Left lung (tissue), 4 donors: ENCODE measurements at regions not wholly inside any gene's neighbourhood (a gene's known extent, or its start where the extent isn't known, plus 50 kb on each side); places are given as distances from the start of the nearest gene placed in this dataset.

Experiments
- ATAC-seq: fragments of 200-7000 bp; cut with Tn5 transposase; one replicate; pipeline ENCODE4 v1.9.1; 2020; ENCODE audit warnings: moderate library complexity
- DNase-seq, 4 donors: peaks; one replicate each; pipeline ENCODE4 v3.0.0-alpha.2; 2013 to 2020
- H3K27ac ChIP-seq, 2 donors: fragments of 200-600 bp; sonication (generic) in 1 of 2; one replicate each; pipeline versions ENCODE4 v1.5.0 to v1.8.0; 2020 to 2021
- H3K27me3 ChIP-seq, 2 donors: fragments of 200-600 bp; sonication (generic) in 1 of 2; one replicate each; pipeline versions ENCODE4 v1.5.0 to v1.8.0; 2020 to 2021
- H3K36me3 ChIP-seq, 2 donors: fragments of 200-600 bp; sonication (generic) in 1 of 2; one replicate each; pipeline versions ENCODE4 v1.5.0 to v1.8.0; 2020 to 2021
- H3K4me1 ChIP-seq, 2 donors: fragments of 200-600 bp; one replicate each; pipeline ENCODE4 v1.8.0; 2021
- H3K4me3 ChIP-seq, 2 donors: fragments of 200-600 bp; sonication (generic) in 1 of 2; one replicate each; pipeline versions ENCODE4 v1.5.0 to v1.8.0; 2020 to 2021; ENCODE audit warnings: mild to moderate bottlenecking in 1 of 2
- H3K9me3 ChIP-seq, 2 donors: fragments of 200-600 bp; sonication (generic) in 1 of 2; one replicate each; pipeline versions ENCODE4 v1.5.0 to v1.8.0; 2020 to 2021
- CTCF ChIP-seq, 2 donors: fragments of 200-600 bp; sonication (generic) in 1 of 2; IDR thresholded peaks; one replicate each; pipeline versions ENCODE4 v1.5.0 to v1.8.0; 2021; ENCODE audit warnings: antibody characterized with exemption in 2 of 2
- intact Hi-C, 2 donors: fragments of 100-400 bp; cut with DNase I; formaldehyde crosslinking; loops; one replicate each; pipeline versions ENCODE4 v1.11.2 to v1.14.2; 2022
- donor health status: DM: no; HTN: yes; CAD: no.
- donor health status: DM: no; HTN: no; CAD: no.

- Histone ChIP-seq H3K9me3 (peaks cover 0 to 2% of the 10 kb centered on the region in 2 donors), H3K4me3 (no peak overlapping the region), H3K27ac (no peak overlapping the region), H3K27me3 (no peaks in the 10 kb centered on the region), H3K36me3 (no peaks in the 10 kb centered on the region), H3K4me1 (peaks cover 4 to 18% of the 10 kb centered on the region in 2 donors)
- intact Hi-C loops = no loop called here
- TF ChIP-seq CTCF (IDR thresholded peaks at IDR 0.05) = no peak
- ATAC-seq (no peak), DNase-seq (no peak)
These were observed 333.6 kb upstream of the RASGRP1 start for GRCh38 chr15:38898236-38898635.

- DNase-seq (no peak), ATAC-seq (no peak)
- peaks cover 4 to 11% of the 10 kb centered on the region in 2 donors for H3K4me1 ChIP-seq
- intact Hi-C loops = no loop called here
- H3K27me3 ChIP-seq = no peaks in the 10 kb centered on the region
- no peak overlapping the region for H3K4me3 ChIP-seq
- peaks cover 0 to 2% of the 10 kb centered on the region in 2 donors for H3K9me3 ChIP-seq
- TF ChIP-seq CTCF (IDR thresholded peaks at IDR 0.05) = no peak
- H3K36me3 ChIP-seq = no peaks in the 10 kb centered on the region
- H3K27ac ChIP-seq = no peak overlapping the region
These were observed 334.7 kb upstream of the RASGRP1 start for GRCh38 chr15:38899300-38899699.

- ATAC-seq = peak; percentile 65
These were observed 339.7 kb upstream of the RASGRP1 start for GRCh38 chr15:38904298-38904697.

GRCh38 chr15:38905632-38906031 lies 341.0 kb upstream of the RASGRP1 start:
- H3K4me1 ChIP-seq = no peaks in the 10 kb centered on the region
- intact Hi-C loops = no loop called here
- no peaks in the 10 kb centered on the region for H3K36me3 ChIP-seq
- H3K27ac ChIP-seq = no peak overlapping the region
- H3K27me3 ChIP-seq = no peaks in the 10 kb centered on the region
- no peak for TF ChIP-seq CTCF (IDR thresholded peaks at IDR 0.05)
- H3K9me3 ChIP-seq = peaks cover 0 to 9% of the 10 kb centered on the region in 2 donors
- DNase-seq = no peak
- ATAC-seq = no peak
- no peak overlapping the region for H3K4me3 ChIP-seq

More at GRCh38 chr15:38904298-38904697, 339.7 kb upstream of the RASGRP1 start:
- Histone ChIP-seq H3K27ac (no peak overlapping the region), H3K4me1 (no peaks in the 10 kb centered on the region), H3K27me3 (no peaks in the 10 kb centered on the region), H3K4me3 (no peak overlapping the region), H3K9me3 (peaks cover 0 to 5% of the 10 kb centered on the region in 2 donors), H3K36me3 (no peaks in the 10 kb centered on the region)
- DNase-seq = no peak
- no peak for TF ChIP-seq CTCF (IDR thresholded peaks at IDR 0.05)
- intact Hi-C loops = no loop called here

- Histone ChIP-seq H3K36me3 (no peaks in the 10 kb centered on the region), H3K4me3 (no peak overlapping the region), H3K9me3 (no peaks in the 10 kb centered on the region), H3K4me1 (no peaks in the 10 kb centered on the region), H3K27ac (no peak overlapping the region), H3K27me3 (no peaks in the 10 kb centered on the region)
- intact Hi-C loops = no loop called here
- no peak for TF ChIP-seq CTCF (IDR thresholded peaks at IDR 0.05)
- ATAC-seq (no peak), DNase-seq (no peak)
These were observed 356.4 kb upstream of the RASGRP1 start for GRCh38 chr15:38920966-38921365.
